GM12878 (cell line): ENCODE measurements at regions not wholly inside any gene's neighbourhood (a gene's known extent, or its start where the extent isn't known, plus 50 kb on each side); places are given as distances from the start of the nearest gene placed in this dataset.

Source experiments
- BCL3 ChIP-seq: IDR thresholded peaks from 2 replicates; pipeline ENCODE4 v1.6.1; 2011; ENCODE audit warnings: borderline replicate concordance, low read depth, mild to moderate bottlenecking, moderate library complexity, low read length; ENCODE audit not compliant: insufficient read depth, poor library complexity, severe bottlenecking
- BRCA1 ChIP-seq: IDR thresholded peaks from 2 replicates; pipeline ENCODE4 v1.6.1; 2011; ENCODE audit warnings: low read depth, low read length, improper control_type of control experiment
- CBFB ChIP-seq: IDR thresholded peaks from 2 replicates; pipeline ENCODE4 v1.6.1; 2016; ENCODE audit warnings: antibody characterized with exemption, low read depth
- CEBPZ ChIP-seq: fragments of 150-350 bp; IDR thresholded peaks from 2 replicates; pipeline ENCODE4 v1.6.1; 2016; ENCODE audit warnings: low read depth, low read length
- CREM ChIP-seq: IDR thresholded peaks from 2 replicates; pipeline ENCODE4 v1.6.1; 2014; ENCODE audit warnings: antibody characterized with exemption, low read depth
- DPF2 ChIP-seq: fragments of 450-650 bp; IDR thresholded peaks from 2 replicates; pipeline ENCODE4 v1.6.1; 2017; ENCODE audit warnings: mild to moderate bottlenecking
- EZH2 ChIP-seq: IDR thresholded peaks from 2 replicates; pipeline ENCODE4 v1.6.1; 2012; ENCODE audit warnings: low read depth, mild to moderate bottlenecking, control low read depth, inconsistent platforms, low read length, borderline replicate concordance; ENCODE audit not compliant: control insufficient read depth
- HDAC2 ChIP-seq: fragments of 200-600 bp; sonication (generic); IDR thresholded peaks from 2 replicates; pipeline ENCODE4 v1.6.1; 2017
- IKZF2 ChIP-seq, 2 experiments: fragments of 450-650 bp; IDR thresholded peaks; 2 replicates each; pipeline ENCODE4 v1.6.1; 2017; ENCODE audit warnings: mild to moderate bottlenecking in 2 of 2, moderate library complexity in 2 of 2
- MTA2 ChIP-seq: fragments of 450-650 bp; IDR thresholded peaks from 2 replicates; pipeline ENCODE4 v1.6.1; 2016; ENCODE audit warnings: low read depth, mild to moderate bottlenecking, moderate library complexity
- MYB ChIP-seq: fragments of 150-350 bp; IDR thresholded peaks from 2 replicates; pipeline ENCODE4 v1.6.1; 2014; ENCODE audit warnings: mild to moderate bottlenecking, low read depth, low read length, borderline replicate concordance
- PBX3 ChIP-seq: IDR thresholded peaks from 2 replicates; pipeline ENCODE4 v1.6.1; 2011; ENCODE audit warnings: mild to moderate bottlenecking, low read depth, low read length, moderate library complexity; ENCODE audit not compliant: insufficient replicate concordance
- POLR2A ChIP-seq: IDR thresholded peaks from 2 replicates; pipeline ENCODE4 v1.6.1; 2011; ENCODE audit warnings: low read depth, mild to moderate bottlenecking, low read length
- SMAD1 ChIP-seq: fragments of 450-650 bp; IDR thresholded peaks from 2 replicates; pipeline ENCODE4 v1.6.1; 2018; ENCODE audit warnings: mild to moderate bottlenecking, low read depth; ENCODE audit not compliant: partially characterized antibody
- SUPT20H ChIP-seq: IDR thresholded peaks from 2 replicates; pipeline ENCODE4 v1.6.1; 2011; ENCODE audit warnings: low read depth, mild to moderate bottlenecking, low read length, moderate library complexity, borderline replicate concordance; ENCODE audit not compliant: control insufficient read depth
- TAF1 ChIP-seq: IDR thresholded peaks from 2 replicates; pipeline ENCODE4 v1.6.1; 2011; ENCODE audit warnings: mild to moderate bottlenecking, low read depth, low read length, borderline replicate concordance
- USF2 ChIP-seq: IDR thresholded peaks from 2 replicates; pipeline ENCODE4 v1.6.1; 2011; ENCODE audit warnings: low read depth, low read length, improper control_type of control experiment, borderline replicate concordance
- WRNIP1 ChIP-seq: IDR thresholded peaks from 2 replicates; pipeline ENCODE4 v1.6.1; 2011; ENCODE audit warnings: low read depth, low read length, improper control_type of control experiment, borderline replicate concordance
- ZBED1 ChIP-seq: IDR thresholded peaks from 2 replicates; pipeline ENCODE4 v1.6.1; 2016; ENCODE audit warnings: borderline replicate concordance
- ZBTB40 ChIP-seq: fragments of 450-650 bp; IDR thresholded peaks from 2 replicates; pipeline ENCODE4 v1.6.1; 2016; ENCODE audit warnings: mild to moderate bottlenecking, moderate library complexity, borderline replicate concordance
- ZSCAN29 ChIP-seq: fragments of 450-650 bp; IDR thresholded peaks from 2 replicates; pipeline ENCODE4 v1.6.1; 2017; ENCODE audit warnings: mild to moderate bottlenecking, moderate library complexity

- no peak for TF ChIP-seq ZBED1
- TF ChIP-seq WRNIP1: no peak
- TF ChIP-seq MYB: no peak
- no peak for TF ChIP-seq CBFB
- TF ChIP-seq HDAC2: peak; percentile 71
- no peak for TF ChIP-seq PBX3
- no peak for TF ChIP-seq ZBTB40
- TF ChIP-seq CREM: no peak
- peak; percentile 84 for TF ChIP-seq DPF2
- TF ChIP-seq USF2: no peak
- TF ChIP-seq POLR2A: peak; percentile 79
- TF ChIP-seq MTA2: no peak
- no peak for TF ChIP-seq IKZF2 (IDR thresholded peaks at IDR 0.05)
- TF ChIP-seq BRCA1: no peak
- TF ChIP-seq EZH2: no peak
- TF ChIP-seq BCL3: no peak
- TF ChIP-seq TAF1: no peak
- no peak for TF ChIP-seq SUPT20H
- TF ChIP-seq ZSCAN29: no peak
- no peak for TF ChIP-seq SMAD1
- TF ChIP-seq CEBPZ: no peak
Observed at GRCh38 chr16:85553436-85554113, 59.5 kb upstream of the GSE1 start (continued).
